AG04450 (cell line): ENCODE measurements at regions not wholly inside any gene's neighbourhood (a gene's known extent, or its start where the extent isn't known, plus 50 kb on each side); places are given as distances from the start of the nearest gene placed in this dataset.

Experiments used
- CTCF ChIA-PET: fragments of 300-600, 350-600 bp; formaldehyde crosslinking; extraction: SDS; loops from one replicate; lab custom pipeline; 2022; ENCODE audit warnings: antibody characterized with exemption, inconsistent platforms; lab: Charles Lee
- POLR2A ChIA-PET: fragments of 350-600 bp; formaldehyde crosslinking; extraction: SDS; loops from one replicate; lab custom pipeline; 2021; ENCODE audit warnings: antibody characterized with exemption, inconsistent platforms; lab: Yijun Ruan, JAX
- DNase-seq: peaks from one replicate; pipeline ENCODE4 v3.0.0-alpha.2; 2011; ENCODE audit warnings: low read depth, low spot score
- H3K27ac ChIP-seq: one replicate; pipeline ENCODE4 v1.5.1; 2012; ENCODE audit warnings: low read depth, low read length, control low read depth
- H3K27me3 ChIP-seq: one replicate; pipeline ENCODE4 v1.6.0; 2012; ENCODE audit warnings: low read length; ENCODE audit not compliant: control insufficient read depth, insufficient read depth
- H3K4me3 ChIP-seq: 2 replicates; pipeline ENCODE4 v1.5.1; 2011; ENCODE audit warnings: mild to moderate bottlenecking, low read depth, low read length, control low read depth
- H3K9me3 ChIP-seq: 2 replicates; pipeline ENCODE4 v1.5.1; 2012; ENCODE audit warnings: low read length; ENCODE audit not compliant: control insufficient read depth, insufficient read depth
- TF ChIP-seq, protein P1 (sequence below): IDR thresholded peaks from 2 replicates; pipeline ENCODE4 v1.5.1; 2011; ENCODE audit warnings: low read depth, low read length, control low read depth, inconsistent platforms

DNA sequence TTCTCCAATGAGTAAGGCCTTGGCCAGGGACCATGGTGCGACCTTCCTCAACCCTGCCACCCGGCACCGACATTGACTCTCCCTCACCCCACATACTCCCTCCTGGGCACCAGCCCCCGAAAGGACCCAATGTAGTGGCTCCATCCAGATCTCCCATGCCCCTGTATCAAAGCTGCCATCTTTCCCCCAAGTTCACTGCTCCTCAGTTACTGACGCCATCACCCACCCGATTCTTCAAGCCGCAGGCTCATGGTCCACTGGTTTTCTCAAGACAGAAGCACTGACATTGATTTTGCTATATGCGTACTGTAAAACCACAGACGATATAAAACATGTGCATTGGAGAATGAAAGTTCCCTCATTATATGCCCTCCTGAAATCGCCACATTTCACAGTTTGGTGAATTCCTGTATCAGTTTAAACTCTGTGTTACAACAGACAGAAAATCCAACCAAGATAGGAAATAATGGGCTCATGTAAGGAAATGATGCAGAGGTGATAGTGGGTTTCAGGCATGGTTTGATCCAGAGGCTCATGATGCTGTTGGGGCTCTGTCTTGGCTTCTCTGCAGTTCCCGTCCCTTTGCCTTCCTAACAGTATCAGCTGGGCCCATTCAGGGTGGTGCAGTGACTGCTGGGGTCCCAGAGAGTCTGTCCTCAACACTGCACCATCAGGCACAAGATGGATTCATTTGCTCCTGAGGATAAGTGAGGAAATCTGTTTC lies 207.3 kb upstream of the IER5L start:
- no peak overlapping the region for H3K27ac ChIP-seq
- no peak for DNase-seq
- POLR2A ChIA-PET: no interaction called here
- H3K9me3 ChIP-seq: no peaks in the 10 kb centered on the region; the same call in 1 of the 2 replicates
- TF ChIP-seq, protein P1, sequence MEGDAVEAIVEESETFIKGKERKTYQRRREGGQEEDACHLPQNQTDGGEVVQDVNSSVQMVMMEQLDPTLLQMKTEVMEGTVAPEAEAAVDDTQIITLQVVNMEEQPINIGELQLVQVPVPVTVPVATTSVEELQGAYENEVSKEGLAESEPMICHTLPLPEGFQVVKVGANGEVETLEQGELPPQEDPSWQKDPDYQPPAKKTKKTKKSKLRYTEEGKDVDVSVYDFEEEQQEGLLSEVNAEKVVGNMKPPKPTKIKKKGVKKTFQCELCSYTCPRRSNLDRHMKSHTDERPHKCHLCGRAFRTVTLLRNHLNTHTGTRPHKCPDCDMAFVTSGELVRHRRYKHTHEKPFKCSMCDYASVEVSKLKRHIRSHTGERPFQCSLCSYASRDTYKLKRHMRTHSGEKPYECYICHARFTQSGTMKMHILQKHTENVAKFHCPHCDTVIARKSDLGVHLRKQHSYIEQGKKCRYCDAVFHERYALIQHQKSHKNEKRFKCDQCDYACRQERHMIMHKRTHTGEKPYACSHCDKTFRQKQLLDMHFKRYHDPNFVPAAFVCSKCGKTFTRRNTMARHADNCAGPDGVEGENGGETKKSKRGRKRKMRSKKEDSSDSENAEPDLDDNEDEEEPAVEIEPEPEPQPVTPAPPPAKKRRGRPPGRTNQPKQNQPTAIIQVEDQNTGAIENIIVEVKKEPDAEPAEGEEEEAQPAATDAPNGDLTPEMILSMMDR: no peak
- no peaks in the 10 kb centered on the region for H3K27me3 ChIP-seq
- no peak overlapping the region for H3K4me3 ChIP-seq
- CTCF ChIA-PET: no interaction called here

- Histone ChIP-seq H3K27ac (no peak overlapping the region), H3K27me3 (no peaks in the 10 kb centered on the region), H3K9me3 (no peaks in the 10 kb centered on the region; the same call in 1 of the 2 replicates), H3K4me3 (no peak overlapping the region)
- no peak for DNase-seq
- ChIA-PET CTCF (interaction anchor here (1.0 kb wide), 1 partner anchor 14 kb away, joined by 3 read pairs; no protein-coding TSS in a partner anchor), POLR2A (interaction anchor here (2.0 kb wide), 1 partner anchor 207 kb away, joined by 10 read pairs; the partner anchor contains the start of gene IER5L)
- TF ChIP-seq, protein P1: no peak
Measured at GRCh38 chr9:129384491-129385210, 206.6 kb upstream of the IER5L start.

- Histone ChIP-seq H3K27me3 (no peaks in the 10 kb centered on the region), H3K4me3 (peak overlapping the region; percentile 45), H3K27ac (no peak overlapping the region), H3K9me3 (no peaks in the 10 kb centered on the region; the same call in 1 of the 2 replicates)
- POLR2A ChIA-PET: interaction anchor here (0.7 to 2.0 kb wide), 3 partner anchors 21 to 206 kb away, joined by 3 to 10 read pairs (median 3); partner anchors contain the start of gene IER5L
- CTCF ChIA-PET: interaction anchor here (0.7 to 1.0 kb wide), 2 partner anchors 13 to 23 kb away, joined by 3 read pairs; no protein-coding TSS in a partner anchor
- DNase-seq: no peak
- TF ChIP-seq, protein P1: no peak; the same call in 1 of the 2 replicates
Measured at GRCh38 chr9:129383561-129384490, 205.8 kb upstream of the IER5L start.

GRCh38 chr9:129383019-129383560 lies 205.0 kb upstream of the IER5L start:
- Histone ChIP-seq H3K9me3 (no peaks in the 10 kb centered on the region; the same call in 1 of the 2 replicates), H3K27me3 (peaks cover 4% of the 10 kb centered on the region), H3K4me3 (peak overlapping the region; percentile 45), H3K27ac (no peak overlapping the region)
- TF ChIP-seq, protein P1: no peak
- no peak for DNase-seq
- CTCF ChIA-PET: interaction anchor here (0.5 to 1.1 kb wide), 2 partner anchors 61 to 240 kb away, joined by 3 read pairs; no protein-coding TSS in a partner anchor
- POLR2A ChIA-PET: interaction anchor here (0.7 to 2.0 kb wide), 3 partner anchors 22 to 205 kb away, joined by 3 to 10 read pairs (median 3); partner anchors contain the start of gene IER5L
